CD14-positive monocyte (primary cell): ENCODE measurements at regions not wholly inside any gene's neighbourhood (a gene's known extent, or its start where the extent isn't known, plus 50 kb on each side); places are given as distances from the start of the nearest gene placed in this dataset.

Source experiments
- DNase-seq, 3 donors: peaks; one replicate each; pipeline ENCODE4 v3.0.0-alpha.2; 2011 to 2022
- H2AFZ ChIP-seq: 2 replicates; pipeline ENCODE4 v1.6.0; 2012; ENCODE audit warnings: mild to moderate bottlenecking, low read depth, low read length, inconsistent platforms; ENCODE audit not compliant: insufficient read depth, poor library complexity, severe bottlenecking
- H3K27ac ChIP-seq, 2 donors: 1 replicate in 1 of 2; 2 replicates in 1 of 2; pipeline ENCODE4 v1.5.1; 2012 to 2013; ENCODE audit warnings: low read length in 2 of 2, control low read depth in 1 of 2, inconsistent platforms in 1 of 2, low read depth in 1 of 2, mild to moderate bottlenecking in 1 of 2
- H3K27me3 ChIP-seq, 2 donors: one replicate each; pipeline versions ENCODE4 v1.6.0 to v1.6.1; 2011 to 2013; ENCODE audit warnings: low read length in 2 of 2; ENCODE audit not compliant: control insufficient read depth in 2 of 2, insufficient read depth in 2 of 2
- H3K36me3 ChIP-seq, 2 donors: replicated peaks in 1 of 2; 1 replicate in 1 of 2; 2 replicates in 1 of 2; pipeline versions ENCODE4 v1.5.1 to v1.6.1; 2012 to 2013; ENCODE audit warnings: low read length in 2 of 2, control low read depth in 1 of 2, inconsistent platforms in 1 of 2, mild to moderate bottlenecking in 1 of 2; ENCODE audit not compliant: insufficient read depth in 2 of 2, control insufficient read depth in 1 of 2
- H3K4me1 ChIP-seq, 2 donors: 1 replicate in 1 of 2; 2 replicates in 1 of 2; pipeline versions ENCODE4 v1.5.1 to v1.6.1; 2012 to 2013; ENCODE audit warnings: low read length in 2 of 2, control low read depth in 1 of 2, inconsistent platforms in 1 of 2, mild to moderate bottlenecking in 1 of 2, moderate library complexity in 1 of 2; ENCODE audit not compliant: insufficient read depth in 2 of 2, control insufficient read depth in 1 of 2
- H3K4me2 ChIP-seq: replicated peaks from 2 replicates; pipeline ENCODE3; 2012; ENCODE audit warnings: low read length, moderate library complexity, mild to moderate bottlenecking; ENCODE audit not compliant: poor library complexity, severe bottlenecking; ENCODE audit errors: extremely low read depth
- H3K4me3 ChIP-seq, 3 experiments: fragments of 200-600 bp in 1 of 3; sonication (generic) in 1 of 3; replicated peaks in 1 of 3; 1 replicate in 2 of 3; 2 replicates in 1 of 3; pipeline ENCODE4 v1.5.1; 2011 to 2013; ENCODE audit warnings: low read length in 3 of 3, mild to moderate bottlenecking in 3 of 3, control low read depth in 2 of 3, low read depth in 2 of 3, inconsistent platforms in 1 of 3, moderate library complexity in 1 of 3
- H3K79me2 ChIP-seq: 2 replicates; pipeline ENCODE4 v1.6.0; 2012; ENCODE audit warnings: mild to moderate bottlenecking, control low read depth, inconsistent platforms, low read length, moderate library complexity; ENCODE audit not compliant: insufficient read depth
- H3K9ac ChIP-seq: 2 replicates; pipeline ENCODE4 v1.6.0; 2017; ENCODE audit warnings: low read length, mild to moderate bottlenecking; ENCODE audit not compliant: insufficient read depth, poor library complexity, severe bottlenecking
- H3K9me3 ChIP-seq, 2 donors: replicated peaks in 1 of 2; 1 replicate in 1 of 2; 2 replicates in 1 of 2; pipeline versions ENCODE4 v1.5.1 to v1.6.1; 2012 to 2013; ENCODE audit warnings: low read length in 2 of 2, control low read depth in 1 of 2; ENCODE audit not compliant: control insufficient read depth in 1 of 2, insufficient read depth in 1 of 2
- H4K20me1 ChIP-seq: 2 replicates; pipeline ENCODE4 v1.6.0; 2012; ENCODE audit warnings: mild to moderate bottlenecking, low read length, control low read depth, moderate library complexity; ENCODE audit not compliant: insufficient read depth
- H3K27ac Mint-ChIP-seq, 7 donors: one replicate each; pipeline ENCODE4 v1.8.0; 2020; ENCODE audit warnings: mild to moderate bottlenecking in 7 of 7, mixed read lengths in 7 of 7, moderate library complexity in 6 of 7, inconsistent platforms in 2 of 7
- H3K27me3 Mint-ChIP-seq, 3 donors: one replicate each; pipeline ENCODE4 v1.8.0; 2021 to 2022; ENCODE audit warnings: low read depth in 3 of 3, mild to moderate bottlenecking in 3 of 3, mixed read lengths in 3 of 3, moderate library complexity in 3 of 3, inconsistent platforms in 1 of 3
- H3K36me3 Mint-ChIP-seq, 2 donors: one replicate each; pipeline ENCODE4 v1.8.0; 2020; ENCODE audit warnings: mixed read lengths in 2 of 2, inconsistent platforms in 1 of 2, mild to moderate bottlenecking in 1 of 2
- H3K4me1 Mint-ChIP-seq: one replicate; pipeline ENCODE4 v1.8.0; 2020; ENCODE audit warnings: mild to moderate bottlenecking, mixed read lengths
- H3K4me3 Mint-ChIP-seq, 2 donors: one replicate each; pipeline ENCODE4 v1.8.0; 2020; ENCODE audit warnings: mild to moderate bottlenecking in 2 of 2, mixed read lengths in 2 of 2, moderate library complexity in 1 of 2
- H3K9me3 Mint-ChIP-seq, 7 donors: one replicate each; pipeline ENCODE4 v1.8.0; 2020 to 2022; ENCODE audit warnings: mixed read lengths in 7 of 7, mild to moderate bottlenecking in 6 of 7, moderate library complexity in 6 of 7, inconsistent platforms in 2 of 7
- WGBS: methylation state at CpG from one replicate; pipeline ENCODE4 v1.1.5; 2013; ENCODE audit warnings: missing lambda C conversion rate; ENCODE audit not compliant: insufficient coverage; 5-methylcytosine and 5-hydroxymethylcytosine counted together
- intact Hi-C, 2 donors: fragments of 100-400 bp; cut with micrococcal nuclease; formaldehyde crosslinking; loops; one replicate each; pipeline versions ENCODE4 v1.15.0 to v1.15.1; 2023
- TF ChIP-seq, protein P1 (sequence below): fragments of 200-600 bp; IDR thresholded peaks from one replicate; pipeline ENCODE4 v1.8.0; 2022; ENCODE audit warnings: antibody characterized with exemption, mild to moderate bottlenecking

DNA sequence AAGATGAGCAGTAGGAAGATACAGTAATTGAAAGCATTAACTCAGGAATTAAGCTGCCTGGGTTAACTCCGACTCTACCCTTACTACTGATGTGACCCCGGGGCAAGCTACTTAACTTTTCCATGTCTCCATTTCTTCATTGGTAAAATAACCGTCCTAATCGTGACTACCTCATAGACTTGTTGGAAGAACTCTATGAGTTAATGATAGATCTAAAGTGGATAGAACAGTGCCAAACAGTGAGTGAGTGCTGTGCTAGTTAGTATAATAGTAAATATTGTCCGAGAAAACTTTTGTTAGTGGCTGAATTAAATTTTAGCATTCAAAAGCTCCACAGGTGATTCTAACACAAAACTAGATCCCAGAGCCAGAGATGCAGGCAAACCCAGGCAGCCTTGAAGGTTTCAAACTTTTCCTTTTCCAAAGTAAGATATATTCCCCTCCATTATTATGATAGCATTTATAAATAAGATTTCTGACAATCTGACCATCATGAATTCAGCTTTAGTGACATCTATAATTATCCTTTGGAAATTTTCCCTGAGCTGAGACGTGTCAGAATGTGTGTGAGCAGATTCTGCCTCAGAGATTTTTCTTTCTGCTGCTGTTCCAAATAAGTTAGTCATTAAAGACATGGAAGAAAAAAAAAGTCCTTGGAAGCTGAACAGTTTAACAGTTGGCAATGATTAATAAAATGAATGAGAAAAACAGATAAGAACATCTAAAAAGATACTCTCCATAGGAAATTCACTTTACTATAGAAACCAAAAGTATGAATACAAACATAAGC is 369.5 kb downstream of the PRELID2 start:
- H3K4me2 ChIP-seq, result no peak overlapping the region
- TF ChIP-seq, protein P1, sequence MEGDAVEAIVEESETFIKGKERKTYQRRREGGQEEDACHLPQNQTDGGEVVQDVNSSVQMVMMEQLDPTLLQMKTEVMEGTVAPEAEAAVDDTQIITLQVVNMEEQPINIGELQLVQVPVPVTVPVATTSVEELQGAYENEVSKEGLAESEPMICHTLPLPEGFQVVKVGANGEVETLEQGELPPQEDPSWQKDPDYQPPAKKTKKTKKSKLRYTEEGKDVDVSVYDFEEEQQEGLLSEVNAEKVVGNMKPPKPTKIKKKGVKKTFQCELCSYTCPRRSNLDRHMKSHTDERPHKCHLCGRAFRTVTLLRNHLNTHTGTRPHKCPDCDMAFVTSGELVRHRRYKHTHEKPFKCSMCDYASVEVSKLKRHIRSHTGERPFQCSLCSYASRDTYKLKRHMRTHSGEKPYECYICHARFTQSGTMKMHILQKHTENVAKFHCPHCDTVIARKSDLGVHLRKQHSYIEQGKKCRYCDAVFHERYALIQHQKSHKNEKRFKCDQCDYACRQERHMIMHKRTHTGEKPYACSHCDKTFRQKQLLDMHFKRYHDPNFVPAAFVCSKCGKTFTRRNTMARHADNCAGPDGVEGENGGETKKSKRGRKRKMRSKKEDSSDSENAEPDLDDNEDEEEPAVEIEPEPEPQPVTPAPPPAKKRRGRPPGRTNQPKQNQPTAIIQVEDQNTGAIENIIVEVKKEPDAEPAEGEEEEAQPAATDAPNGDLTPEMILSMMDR, result no peak
- H3K79me2 ChIP-seq, result no peaks in the 10 kb centered on the region
- H3K9ac ChIP-seq, result no peak overlapping the region
- peaks cover 0 to 6% (median 2%) of the 10 kb centered on the region in 7 donors for H3K9me3 Mint-ChIP-seq
- no peaks in the 10 kb centered on the region for H3K36me3 Mint-ChIP-seq
- H3K9me3 ChIP-seq, result peaks cover 0 to 4% of the 10 kb centered on the region in 2 donors
- intact Hi-C loops, result no loop called here
- H3K36me3 ChIP-seq, result no peaks in the 10 kb centered on the region
- H2AFZ ChIP-seq, result no peak overlapping the region
- H3K27me3 ChIP-seq, result no peaks in the 10 kb centered on the region
- no peaks in the 10 kb centered on the region for H4K20me1 ChIP-seq
- H3K27me3 Mint-ChIP-seq, result no peaks in the 10 kb centered on the region
- 100% methylated on average over 1 of the region's 6 CpGs for WGBS
- no peak overlapping the region for H3K4me3 Mint-ChIP-seq
- no peak overlapping the region for H3K27ac ChIP-seq
- no peak overlapping the region for H3K27ac Mint-ChIP-seq
- H3K4me1 ChIP-seq, result no peaks in the 10 kb centered on the region
- H3K4me1 Mint-ChIP-seq, result no peaks in the 10 kb centered on the region
- no peak for DNase-seq
- no peak overlapping the region for H3K4me3 ChIP-seq

DNA sequence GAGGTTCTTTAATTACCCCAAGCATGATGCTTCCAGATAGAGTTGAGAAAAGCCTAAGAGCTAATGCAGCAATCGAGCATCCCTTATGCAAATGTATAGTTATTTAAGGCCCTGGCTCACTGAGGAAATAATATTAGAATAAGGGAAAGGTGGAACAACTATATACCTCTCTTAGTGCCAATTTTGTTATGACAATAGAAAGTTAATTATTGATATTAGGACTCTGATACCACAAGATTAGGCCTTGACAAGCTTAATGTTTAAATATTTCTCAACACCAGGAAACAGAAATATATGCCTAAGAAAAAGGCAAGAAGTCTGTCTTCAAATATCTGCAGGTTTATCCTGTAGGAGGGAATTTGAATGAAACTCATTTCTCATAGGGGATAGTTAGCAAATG is 371.0 kb downstream of the PRELID2 start:
- no peak overlapping the region for H3K4me2 ChIP-seq
- H3K4me1 ChIP-seq, result no peaks in the 10 kb centered on the region
- no peak overlapping the region for H2AFZ ChIP-seq
- intact Hi-C loops, result no loop called here
- H3K36me3 ChIP-seq, result no peaks in the 10 kb centered on the region
- Mint-ChIP-seq H3K4me3 (no peak overlapping the region), H3K27me3 (no peaks in the 10 kb centered on the region), H3K4me1 (no peaks in the 10 kb centered on the region), H3K9me3 (peaks cover 0 to 9% (median 3%) of the 10 kb centered on the region in 7 donors), H3K36me3 (no peaks in the 10 kb centered on the region), H3K27ac (no peak overlapping the region)
- peaks cover 0 to 9% of the 10 kb centered on the region in 2 donors for H3K9me3 ChIP-seq
- no peak for DNase-seq
- H3K27ac ChIP-seq, result no peak overlapping the region
- no peaks in the 10 kb centered on the region for H3K27me3 ChIP-seq
- H4K20me1 ChIP-seq, result no peaks in the 10 kb centered on the region
- H3K9ac ChIP-seq, result no peak overlapping the region
- WGBS, result no CpG with 5 or more reads among the region's 1 CpG
- TF ChIP-seq, protein P1, result no peak
- no peak overlapping the region for H3K4me3 ChIP-seq
- H3K79me2 ChIP-seq, result no peaks in the 10 kb centered on the region
